ENCODE measurements at regions not wholly inside any gene's neighbourhood (a gene's known extent, or its start where the extent isn't known, plus 50 kb on each side); places are given as distances from the start of the nearest gene placed in this dataset.

GRCh38 chr5:84578226-84578625, 193.5 kb upstream of the EDIL3 start (continued):
- no peak for TF ChIP-seq REST (IDR thresholded peaks at IDR 0.05; ENCODE audit: low read depth)
- TF ChIP-seq FOSL1 (IDR thresholded peaks at IDR 0.05; ENCODE audit: low read depth), result no peak
- TF ChIP-seq ATF3 (IDR thresholded peaks at IDR 0.05), result no peak
- TF ChIP-seq CBX3 (IDR thresholded peaks at IDR 0.05; ENCODE audit: low read depth), result no peak
- no peak for TF ChIP-seq EZH2 (IDR thresholded peaks at IDR 0.05)

- intact Hi-C loops (cut with micrococcal nuclease), result no loop called here
- ATAC-seq, result no peak
- Histone ChIP-seq H3K4me1 (ENCODE audit: control insufficient read depth in 1 of 2, insufficient read depth in 2 of 2, low read length in 2 of 2) (no peaks in the 10 kb centered on the region), H3K4me3 (replicated peaks in 1 of 2; ENCODE audit: low read depth in 1 of 2, low read length in 2 of 2) (no peak overlapping the region), H3K27ac (ENCODE audit: low read depth, low read length) (no peak overlapping the region), H3K36me3 (ENCODE audit: control insufficient read depth in 1 of 2, insufficient read depth in 2 of 2, low read length in 2 of 2) (no peaks in the 10 kb centered on the region), H3K9me2 (ENCODE audit: insufficient read depth) (no peaks in the 10 kb centered on the region), H3K9ac (ENCODE audit: low read length) (no peak overlapping the region), H2AFZ (ENCODE audit: low read depth, low read length, poor library complexity, severe bottlenecking) (no peak overlapping the region), H4K20me1 (ENCODE audit: insufficient read depth) (no peaks in the 10 kb centered on the region), H3K79me2 (ENCODE audit: insufficient read depth, low read length) (no peaks in the 10 kb centered on the region), H3K9me3 (ENCODE audit: control insufficient read depth in 1 of 2, insufficient read depth in 1 of 2, low read depth in 1 of 2, low read length in 2 of 2) (no peaks in the 10 kb centered on the region), H3K27me3 (ENCODE audit: insufficient read depth, low read length) (no peaks in the 10 kb centered on the region), H3K4me2 (ENCODE audit: low read length) (no peak overlapping the region)
- DNase-seq (ENCODE audit: low read depth, low spot score), result no peak
- ChIA-PET CTCF (no interaction called here), RAD21 (ENCODE audit: low non-redundant PET in 1 of 2, low total read pairs in 2 of 2, uncharacterized antibody in 2 of 2, unreplicated experiment in 2 of 2) (no interaction called here), POLR2A (no interaction called here)
- BruUV-seq (replicated peaks), result no TSS peak
- TF ChIP-seq TCF7L2 (IDR thresholded peaks at IDR 0.05; ENCODE audit: borderline replicate concordance, extremely low read depth, insufficient read depth, insufficient read length) (no peak), SP1 (IDR thresholded peaks at IDR 0.05; ENCODE audit: low read depth) (no peak), FOSL1 (IDR thresholded peaks at IDR 0.05; ENCODE audit: low read depth) (no peak), ATF3 (IDR thresholded peaks at IDR 0.05) (no peak), POLR2A (IDR thresholded peaks at IDR 0.05; ENCODE audit: borderline replicate concordance, extremely low read depth, insufficient read depth, insufficient read length) (no peak), ELF1 (IDR thresholded peaks at IDR 0.05; ENCODE audit: borderline replicate concordance, low read depth) (no peak), MAX (IDR thresholded peaks at IDR 0.05) (no peak), YY1 (IDR thresholded peaks at IDR 0.05; ENCODE audit: extremely low read depth, insufficient replicate concordance, low read depth, low read length) (no peak)
- TF ChIP-seq, protein P1, sequence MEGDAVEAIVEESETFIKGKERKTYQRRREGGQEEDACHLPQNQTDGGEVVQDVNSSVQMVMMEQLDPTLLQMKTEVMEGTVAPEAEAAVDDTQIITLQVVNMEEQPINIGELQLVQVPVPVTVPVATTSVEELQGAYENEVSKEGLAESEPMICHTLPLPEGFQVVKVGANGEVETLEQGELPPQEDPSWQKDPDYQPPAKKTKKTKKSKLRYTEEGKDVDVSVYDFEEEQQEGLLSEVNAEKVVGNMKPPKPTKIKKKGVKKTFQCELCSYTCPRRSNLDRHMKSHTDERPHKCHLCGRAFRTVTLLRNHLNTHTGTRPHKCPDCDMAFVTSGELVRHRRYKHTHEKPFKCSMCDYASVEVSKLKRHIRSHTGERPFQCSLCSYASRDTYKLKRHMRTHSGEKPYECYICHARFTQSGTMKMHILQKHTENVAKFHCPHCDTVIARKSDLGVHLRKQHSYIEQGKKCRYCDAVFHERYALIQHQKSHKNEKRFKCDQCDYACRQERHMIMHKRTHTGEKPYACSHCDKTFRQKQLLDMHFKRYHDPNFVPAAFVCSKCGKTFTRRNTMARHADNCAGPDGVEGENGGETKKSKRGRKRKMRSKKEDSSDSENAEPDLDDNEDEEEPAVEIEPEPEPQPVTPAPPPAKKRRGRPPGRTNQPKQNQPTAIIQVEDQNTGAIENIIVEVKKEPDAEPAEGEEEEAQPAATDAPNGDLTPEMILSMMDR (IDR thresholded peaks at IDR 0.05 in 2 of 3, conservative IDR thresholded peaks at IDR 0.05 in 1 of 3; ENCODE audit: borderline replicate concordance in 1 of 3, insufficient read depth in 1 of 3, low read depth in 2 of 3, low read length in 2 of 3), result no peak
- TF ChIP-seq, protein P2, sequence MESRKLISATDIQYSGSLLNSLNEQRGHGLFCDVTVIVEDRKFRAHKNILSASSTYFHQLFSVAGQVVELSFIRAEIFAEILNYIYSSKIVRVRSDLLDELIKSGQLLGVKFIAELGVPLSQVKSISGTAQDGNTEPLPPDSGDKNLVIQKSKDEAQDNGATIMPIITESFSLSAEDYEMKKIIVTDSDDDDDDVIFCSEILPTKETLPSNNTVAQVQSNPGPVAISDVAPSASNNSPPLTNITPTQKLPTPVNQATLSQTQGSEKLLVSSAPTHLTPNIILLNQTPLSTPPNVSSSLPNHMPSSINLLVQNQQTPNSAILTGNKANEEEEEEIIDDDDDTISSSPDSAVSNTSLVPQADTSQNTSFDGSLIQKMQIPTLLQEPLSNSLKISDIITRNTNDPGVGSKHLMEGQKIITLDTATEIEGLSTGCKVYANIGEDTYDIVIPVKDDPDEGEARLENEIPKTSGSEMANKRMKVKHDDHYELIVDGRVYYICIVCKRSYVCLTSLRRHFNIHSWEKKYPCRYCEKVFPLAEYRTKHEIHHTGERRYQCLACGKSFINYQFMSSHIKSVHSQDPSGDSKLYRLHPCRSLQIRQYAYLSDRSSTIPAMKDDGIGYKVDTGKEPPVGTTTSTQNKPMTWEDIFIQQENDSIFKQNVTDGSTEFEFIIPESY (IDR thresholded peaks at IDR 0.05; ENCODE audit: extremely low read depth, insufficient replicate concordance, low read length), result no peak
These were observed 188.5 kb upstream of the EDIL3 start for GRCh38 chr5:84573017-84573712.

Measured in HCT116 (cell line).